Panc1 (cell line): ENCODE measurements at regions not wholly inside any gene's neighbourhood (a gene's known extent, or its start where the extent isn't known, plus 50 kb on each side); places are given as distances from the start of the nearest gene placed in this dataset.

Experiments
- ATAC-seq: fragments of 200-7000 bp; cut with Tn5 transposase; 2 replicates; pipeline ENCODE4 v1.9.1; 2020; ENCODE audit warnings: mild to moderate bottlenecking, moderate library complexity
- BruUV-seq: library from RNA; stranded (reverse); fragments of 400-500 nt; replicated peaks from 2 replicates; lab custom pipeline; 2021; lab: Mats Ljungman, UMichigan
- CTCF ChIA-PET: fragments of 300-600 bp; sonication (Branson Sonifier 250); formaldehyde crosslinking; loops from one replicate; lab custom pipeline; 2022; ENCODE audit warnings: antibody characterized with exemption; lab: Charles Lee
- POLR2A ChIA-PET: fragments of 300-600 bp; sonication (Branson Sonifier 250); formaldehyde crosslinking; loops from one replicate; lab custom pipeline; 2022; ENCODE audit warnings: antibody characterized with exemption; lab: Charles Lee
- DNase-seq: peaks from one replicate; pipeline ENCODE4 v3.0.0-alpha.2; 2010; ENCODE audit warnings: low read depth, low spot score
- H3K27ac ChIP-seq: 2 replicates; pipeline ENCODE4 v1.5.1; 2011; ENCODE audit warnings: mild to moderate bottlenecking, low read length, inconsistent platforms
- H3K27me3 ChIP-seq: fragments of 200-500 bp; sonication (Bioruptor generic); 2 replicates; pipeline ENCODE4 v1.6.0; 2014; ENCODE audit warnings: low read length, inconsistent platforms; ENCODE audit not compliant: control insufficient read depth, insufficient read depth
- H3K36me3 ChIP-seq: fragments of 200-500 bp; sonication (Bioruptor generic); 2 replicates; pipeline ENCODE4 v1.5.1; 2014; ENCODE audit warnings: inconsistent platforms, mild to moderate bottlenecking, low read length, moderate library complexity; ENCODE audit not compliant: control insufficient read depth, insufficient read depth
- H3K4me1 ChIP-seq: 2 replicates; pipeline ENCODE4 v1.5.1; 2011; ENCODE audit warnings: inconsistent platforms, mild to moderate bottlenecking, low read length, moderate library complexity; ENCODE audit not compliant: control insufficient read depth, insufficient read depth
- H3K4me3 ChIP-seq, 2 experiments: 2 replicates each; pipeline ENCODE4 v1.5.1; 2011 to 2012; ENCODE audit warnings: low read depth in 2 of 2, low read length in 2 of 2, mild to moderate bottlenecking in 2 of 2, inconsistent platforms in 1 of 2, moderate library complexity in 1 of 2
- H3K9me3 ChIP-seq: fragments of 200-500 bp; sonication (Bioruptor generic); 2 replicates; pipeline ENCODE4 v1.5.1; 2014; ENCODE audit warnings: low read depth, mild to moderate bottlenecking, inconsistent platforms, low read length, moderate library complexity; ENCODE audit not compliant: control insufficient read depth, insufficient read depth
- CTCF ChIP-seq: fragments of 450-650 bp; IDR thresholded peaks from 2 replicates; pipeline ENCODE4 v1.5.1; 2017; ENCODE audit warnings: mild to moderate bottlenecking
- POLR2AphosphoS5 ChIP-seq: IDR thresholded peaks from 2 replicates; pipeline ENCODE4 v1.6.1; 2012; ENCODE audit warnings: mild to moderate bottlenecking, low read depth, low read length, moderate library complexity
- REST ChIP-seq, 2 experiments: IDR thresholded peaks; 2 replicates each; pipeline ENCODE4 v1.6.1; 2011 to 2012; ENCODE audit warnings: low read depth in 2 of 2, control low read depth in 1 of 2, low read length in 1 of 2, mild to moderate bottlenecking in 1 of 2, moderate library complexity in 1 of 2; ENCODE audit not compliant: insufficient read depth in 1 of 2
- SIN3A ChIP-seq: IDR thresholded peaks from 2 replicates; pipeline ENCODE4 v1.6.1; 2012; ENCODE audit warnings: low read depth, mild to moderate bottlenecking, low read length, moderate library complexity, borderline replicate concordance; ENCODE audit not compliant: insufficient read depth
- TCF7L2 ChIP-seq: IDR thresholded peaks from 2 replicates; pipeline ENCODE4 v1.6.1; 2011; ENCODE audit warnings: mild to moderate bottlenecking, low read depth, low read length, inconsistent platforms
- in situ Hi-C: cut with HindIII; loops from 2 replicates; pipeline ENCODE4 v1.10.0; 2016; ENCODE audit warnings: low sequenced_read_pairs, low pct_unique_long_range_greater_than_20kb
- intact Hi-C: fragments of 100-400 bp; cut with micrococcal nuclease; formaldehyde crosslinking; loops from one replicate; pipeline ENCODE4 v1.10.0; 2022; ENCODE audit not compliant: unreplicated experiment

- ATAC-seq (no peak), DNase-seq (no peak)
- H3K27ac ChIP-seq = no peak overlapping the region
- no peaks in the 10 kb centered on the region for H3K4me1 ChIP-seq
- no TSS peak for BruUV-seq
- no peaks in the 10 kb centered on the region for H3K36me3 ChIP-seq
- in situ Hi-C loops (no loop called here), intact Hi-C loops (no loop called here)
- H3K4me3 ChIP-seq = no peak overlapping the region
- no peak for TF ChIP-seq REST (IDR thresholded peaks at IDR 0.05; ENCODE audit: insufficient read depth in 1 of 2, low read depth in 2 of 2, low read length in 1 of 2)
- no peak for TF ChIP-seq SIN3A
- TF ChIP-seq CTCF = no peak
- no peak for TF ChIP-seq TCF7L2
- no peak for TF ChIP-seq POLR2AphosphoS5
- ChIA-PET CTCF (no interaction called here), POLR2A (no interaction called here)
- no peaks in the 10 kb centered on the region for H3K27me3 ChIP-seq
- 0 out of 2 replicates have a peak, but pooled peaks cover 2% of the 10 kb centered on the region for H3K9me3 ChIP-seq
These were observed 88.3 kb upstream of the WDR72 start for GRCh38 chr15:53847745-53848144.

DNA sequence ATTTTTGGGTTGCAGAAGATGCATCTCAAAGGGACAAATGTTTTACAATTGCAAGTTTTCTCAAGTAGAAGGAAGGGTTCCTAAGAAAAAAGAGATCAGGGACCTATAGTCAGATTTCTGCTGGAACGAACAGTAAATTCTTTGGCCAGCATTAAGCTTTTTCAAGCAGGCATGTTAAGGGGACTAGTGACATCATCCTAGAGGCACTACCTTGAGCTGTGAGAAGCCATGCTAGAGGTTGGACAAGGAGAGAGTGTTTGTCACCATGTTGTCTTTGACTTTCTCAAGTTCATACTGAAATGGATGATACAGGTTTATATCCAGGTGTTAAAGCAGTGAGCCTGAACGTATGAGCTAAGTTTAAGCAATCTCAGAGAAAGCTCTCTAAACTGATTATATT lies 85.2 kb upstream of the WDR72 start:
- no peak for TF ChIP-seq CTCF
- no peak for TF ChIP-seq SIN3A
- no peak for TF ChIP-seq TCF7L2
- TF ChIP-seq REST (IDR thresholded peaks at IDR 0.05; ENCODE audit: insufficient read depth in 1 of 2, low read depth in 2 of 2, low read length in 1 of 2) = no peak
- TF ChIP-seq POLR2AphosphoS5 = no peak
- Histone ChIP-seq H3K4me3 (no peak overlapping the region), H3K27me3 (no peaks in the 10 kb centered on the region), H3K36me3 (no peaks in the 10 kb centered on the region), H3K4me1 (no peaks in the 10 kb centered on the region), H3K9me3 (0 out of 2 replicates have a peak, but pooled peaks cover 2% of the 10 kb centered on the region), H3K27ac (no peak overlapping the region)
- ChIA-PET CTCF (no interaction called here), POLR2A (no interaction called here)
- ATAC-seq (no peak), DNase-seq (no peak)
- intact Hi-C loops (no loop called here), in situ Hi-C loops (no loop called here)
- no TSS peak for BruUV-seq
